Dendritic cell treated with granulocyte-macrophage colony-stimulating factor and Interleukin-4, amounts not matched to agents 40 ng/mL and 50 ng/mL, for 4 days (primary cell): ENCODE measurements at regions not wholly inside any gene's neighbourhood (a gene's known extent, or its start where the extent isn't known, plus 50 kb on each side); places are given as distances from the start of the nearest gene placed in this dataset.
"Not testable (repeated sequence)": the region's sequence is repeated elsewhere in the genome, so short reads cannot be mapped to it uniquely, and the experiment has no call there.

ENCODE experiments used
- H3K27ac Mint-ChIP-seq: one replicate; pipeline ENCODE4 v1.8.0; 2022; ENCODE audit warnings: mild to moderate bottlenecking, mixed read lengths
- H3K27me3 Mint-ChIP-seq: one replicate; pipeline ENCODE4 v1.8.0; 2022; ENCODE audit warnings: mild to moderate bottlenecking, mixed read lengths
- H3K36me3 Mint-ChIP-seq: one replicate; pipeline ENCODE4 v1.8.0; 2022; ENCODE audit warnings: low read depth, mixed read lengths
- H3K4me1 Mint-ChIP-seq: one replicate; pipeline ENCODE4 v1.8.0; 2022; ENCODE audit warnings: low read depth, mixed read lengths
- H3K4me3 Mint-ChIP-seq: one replicate; pipeline ENCODE4 v1.8.0; 2022; ENCODE audit warnings: mild to moderate bottlenecking, moderate library complexity, mixed read lengths
- H3K9me3 Mint-ChIP-seq: one replicate; pipeline ENCODE4 v1.8.0; 2022; ENCODE audit warnings: mixed read lengths
- intact Hi-C: fragments of 100-400 bp; cut with micrococcal nuclease; formaldehyde crosslinking; loops from one replicate; pipeline ENCODE4 v1.15.0; 2022

GRCh38 chr5:52255308-52255707 is 532.4 kb upstream of the ITGA1 start:
- intact Hi-C loops = no loop called here
- no peak overlapping the region for H3K4me3 Mint-ChIP-seq
- peaks cover 19% of the 10 kb centered on the region for H3K9me3 Mint-ChIP-seq
- H3K36me3 Mint-ChIP-seq = no peaks in the 10 kb centered on the region
- H3K27me3 Mint-ChIP-seq = no peaks in the 10 kb centered on the region
- H3K4me1 Mint-ChIP-seq = no peaks in the 10 kb centered on the region
- H3K27ac Mint-ChIP-seq = no peak overlapping the region

GRCh38 chr5:52262844-52263243 is 524.9 kb upstream of the ITGA1 start:
- H3K4me3 Mint-ChIP-seq = no peak overlapping the region
- H3K9me3 Mint-ChIP-seq = no peaks in the 10 kb centered on the region
- no peak overlapping the region for H3K27ac Mint-ChIP-seq
- intact Hi-C loops = no loop called here
- no peaks in the 10 kb centered on the region for H3K4me1 Mint-ChIP-seq
- no peaks in the 10 kb centered on the region for H3K27me3 Mint-ChIP-seq
- H3K36me3 Mint-ChIP-seq = no peaks in the 10 kb centered on the region

GRCh38 chr5:52269401-52269800 is 518.3 kb upstream of the ITGA1 start:
- no peak overlapping the region for H3K27ac Mint-ChIP-seq
- no peaks in the 10 kb centered on the region for H3K36me3 Mint-ChIP-seq
- no peak overlapping the region for H3K4me3 Mint-ChIP-seq
- intact Hi-C loops = no loop called here
- no peaks in the 10 kb centered on the region for H3K27me3 Mint-ChIP-seq
- no peaks in the 10 kb centered on the region for H3K4me1 Mint-ChIP-seq
- peaks cover 15% of the 10 kb centered on the region for H3K9me3 Mint-ChIP-seq

- no peaks in the 10 kb centered on the region for H3K4me1 Mint-ChIP-seq
- intact Hi-C loops = no loop called here
These were observed 517.9 kb upstream of the ITGA1 start for GRCh38 chr5:52269859-52270258.

GRCh38 chr5:52275639-52276038 is 512.1 kb upstream of the ITGA1 start:
- intact Hi-C loops = no loop called here
- H3K36me3 Mint-ChIP-seq = no peaks in the 10 kb centered on the region
- no peak overlapping the region for H3K4me3 Mint-ChIP-seq
- no peaks in the 10 kb centered on the region for H3K4me1 Mint-ChIP-seq
- H3K9me3 Mint-ChIP-seq = peaks cover 15% of the 10 kb centered on the region
- H3K27ac Mint-ChIP-seq = no peak overlapping the region
- no peaks in the 10 kb centered on the region for H3K27me3 Mint-ChIP-seq

More at GRCh38 chr5:52269859-52270258, 517.9 kb upstream of the ITGA1 start:
- Mint-ChIP-seq H3K4me3 (no peak overlapping the region), H3K9me3 (peaks cover 15% of the 10 kb centered on the region), H3K36me3 (no peaks in the 10 kb centered on the region), H3K27me3 (no peaks in the 10 kb centered on the region), H3K27ac (no peak overlapping the region)

GRCh38 chr5:52277101-52277500 is 510.6 kb upstream of the ITGA1 start:
- Mint-ChIP-seq H3K27ac (no peak overlapping the region), H3K4me1 (no peaks in the 10 kb centered on the region), H3K36me3 (no peaks in the 10 kb centered on the region), H3K4me3 (no peak overlapping the region), H3K9me3 (peaks cover 16% of the 10 kb centered on the region), H3K27me3 (no peaks in the 10 kb centered on the region)
- intact Hi-C loops = no loop called here

GRCh38 chr5:52282647-52283046 is 505.1 kb upstream of the ITGA1 start:
- H3K36me3 Mint-ChIP-seq = no peaks in the 10 kb centered on the region
- H3K27me3 Mint-ChIP-seq = no peaks in the 10 kb centered on the region
- no peak overlapping the region for H3K27ac Mint-ChIP-seq
- H3K4me3 Mint-ChIP-seq = no peak overlapping the region
- peaks cover 12% of the 10 kb centered on the region for H3K9me3 Mint-ChIP-seq
- intact Hi-C loops = no loop called here
- no peaks in the 10 kb centered on the region for H3K4me1 Mint-ChIP-seq

GRCh38 chr5:52283221-52283620 is 504.5 kb upstream of the ITGA1 start:
- Mint-ChIP-seq H3K36me3 (no peaks in the 10 kb centered on the region), H3K4me1 (no peaks in the 10 kb centered on the region), H3K27me3 (no peaks in the 10 kb centered on the region), H3K27ac (no peak overlapping the region), H3K4me3 (no peak overlapping the region), H3K9me3 (peaks cover 12% of the 10 kb centered on the region)
- intact Hi-C loops = no loop called here

- Mint-ChIP-seq H3K27ac (no peak overlapping the region), H3K4me1 (no peaks in the 10 kb centered on the region), H3K4me3 (no peak overlapping the region), H3K36me3 (no peaks in the 10 kb centered on the region), H3K9me3 (peaks cover 54% of the 10 kb centered on the region), H3K27me3 (no peaks in the 10 kb centered on the region)
- intact Hi-C loops = no loop called here
These were observed 486.9 kb upstream of the ITGA1 start for GRCh38 chr5:52300703-52301372.

GRCh38 chr5:52304816-52305215 is 482.9 kb upstream of the ITGA1 start:
- H3K36me3 Mint-ChIP-seq, H3K27me3 Mint-ChIP-seq, H3K4me1 Mint-ChIP-seq, intact Hi-C loops, H3K4me3 Mint-ChIP-seq, H3K27ac Mint-ChIP-seq: not testable (repeated sequence)
- H3K9me3 Mint-ChIP-seq = peaks cover 75% of the 10 kb centered on the region

- no peak overlapping the region for H3K27ac Mint-ChIP-seq
- H3K9me3 Mint-ChIP-seq = no peaks in the 10 kb centered on the region
- intact Hi-C loops = no loop called here
- H3K4me1 Mint-ChIP-seq = no peaks in the 10 kb centered on the region
- H3K27me3 Mint-ChIP-seq = no peaks in the 10 kb centered on the region
- no peak overlapping the region for H3K4me3 Mint-ChIP-seq
- H3K36me3 Mint-ChIP-seq = no peaks in the 10 kb centered on the region
These were observed 459.4 kb upstream of the ITGA1 start for GRCh38 chr5:52328220-52328806.

GRCh38 chr5:52331725-52332124 is 456.0 kb upstream of the ITGA1 start:
- no peak overlapping the region for H3K27ac Mint-ChIP-seq
- no peaks in the 10 kb centered on the region for H3K9me3 Mint-ChIP-seq
- no peaks in the 10 kb centered on the region for H3K4me1 Mint-ChIP-seq
- no peak overlapping the region for H3K4me3 Mint-ChIP-seq
- intact Hi-C loops = no loop called here
- H3K36me3 Mint-ChIP-seq = no peaks in the 10 kb centered on the region
- H3K27me3 Mint-ChIP-seq = no peaks in the 10 kb centered on the region

- no peaks in the 10 kb centered on the region for H3K27me3 Mint-ChIP-seq
- no peak overlapping the region for H3K4me3 Mint-ChIP-seq
- H3K27ac Mint-ChIP-seq = no peak overlapping the region
- intact Hi-C loops = no loop called here
- no peaks in the 10 kb centered on the region for H3K4me1 Mint-ChIP-seq
- no peaks in the 10 kb centered on the region for H3K36me3 Mint-ChIP-seq
- peaks cover 8% of the 10 kb centered on the region for H3K9me3 Mint-ChIP-seq
These were observed 453.3 kb upstream of the ITGA1 start for GRCh38 chr5:52334367-52334766.

- Mint-ChIP-seq H3K9me3 (peaks cover 8% of the 10 kb centered on the region), H3K4me3 (no peak overlapping the region), H3K4me1 (no peaks in the 10 kb centered on the region), H3K27ac (no peak overlapping the region), H3K36me3 (no peaks in the 10 kb centered on the region), H3K27me3 (no peaks in the 10 kb centered on the region)
- intact Hi-C loops = no loop called here
These were observed 448.4 kb upstream of the ITGA1 start for GRCh38 chr5:52339285-52339684.

- H3K27me3 Mint-ChIP-seq = no peaks in the 10 kb centered on the region
- no peaks in the 10 kb centered on the region for H3K4me1 Mint-ChIP-seq
- H3K9me3 Mint-ChIP-seq = peaks cover 2% of the 10 kb centered on the region
- intact Hi-C loops = no loop called here
- H3K4me3 Mint-ChIP-seq = no peak overlapping the region
- no peak overlapping the region for H3K27ac Mint-ChIP-seq
- H3K36me3 Mint-ChIP-seq = no peaks in the 10 kb centered on the region
These were observed 445.4 kb upstream of the ITGA1 start for GRCh38 chr5:52342361-52342760.
